PFSK-1 (cell line): ENCODE measurements at regions not wholly inside any gene's neighbourhood (a gene's known extent, or its start where the extent isn't known, plus 50 kb on each side); places are given as distances from the start of the nearest gene placed in this dataset.

Experiments
- POLR2AphosphoS5 ChIP-seq: IDR thresholded peaks from 2 replicates; pipeline ENCODE4 v1.6.1; 2012; ENCODE audit warnings: low read depth, mild to moderate bottlenecking, control low read depth, low read length, moderate library complexity
- SIN3A ChIP-seq: IDR thresholded peaks from 2 replicates; pipeline ENCODE4 v1.6.1; 2012; ENCODE audit warnings: mild to moderate bottlenecking, low read length, moderate library complexity, borderline replicate concordance; ENCODE audit not compliant: insufficient read depth
- TAF1 ChIP-seq: IDR thresholded peaks from 2 replicates; pipeline ENCODE4 v1.6.1; 2012; ENCODE audit warnings: low read length, control low read depth, borderline replicate concordance; ENCODE audit not compliant: insufficient read depth
- TF ChIP-seq, protein P1 (sequence below), 2 experiments: IDR thresholded peaks; 2 replicates each; pipeline versions ENCODE4 v1.6.1 to v1.8.0; 2011 to 2012; ENCODE audit warnings: low read depth in 2 of 2, low read length in 2 of 2, control low read depth in 1 of 2, inconsistent platforms in 1 of 2, mild to moderate bottlenecking in 1 of 2, moderate library complexity in 1 of 2; ENCODE audit not compliant: insufficient read depth in 1 of 2

DNA sequence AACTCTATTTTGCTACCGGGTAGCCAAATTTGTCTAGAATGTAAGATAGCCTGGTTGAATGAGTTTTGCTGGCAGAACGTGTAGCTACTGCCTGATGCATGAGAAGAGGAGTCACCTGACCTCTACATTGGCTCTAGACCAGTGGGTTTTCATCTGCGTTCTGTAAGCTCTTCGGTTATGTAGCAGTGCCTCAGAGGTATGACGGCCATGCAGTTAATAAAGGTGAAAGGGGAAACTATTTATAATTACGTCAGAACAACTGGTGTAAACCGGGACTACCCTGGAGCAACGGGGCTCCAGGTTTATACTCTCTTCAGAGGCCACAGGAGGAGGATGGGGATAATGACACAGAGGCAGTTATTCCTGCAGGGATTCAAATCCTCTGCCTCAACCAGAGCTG, 173.4 kb upstream of the KITLG start:
- TF ChIP-seq TAF1 (no peak), POLR2AphosphoS5 (no peak), SIN3A (no peak)
- TF ChIP-seq, protein P1, sequence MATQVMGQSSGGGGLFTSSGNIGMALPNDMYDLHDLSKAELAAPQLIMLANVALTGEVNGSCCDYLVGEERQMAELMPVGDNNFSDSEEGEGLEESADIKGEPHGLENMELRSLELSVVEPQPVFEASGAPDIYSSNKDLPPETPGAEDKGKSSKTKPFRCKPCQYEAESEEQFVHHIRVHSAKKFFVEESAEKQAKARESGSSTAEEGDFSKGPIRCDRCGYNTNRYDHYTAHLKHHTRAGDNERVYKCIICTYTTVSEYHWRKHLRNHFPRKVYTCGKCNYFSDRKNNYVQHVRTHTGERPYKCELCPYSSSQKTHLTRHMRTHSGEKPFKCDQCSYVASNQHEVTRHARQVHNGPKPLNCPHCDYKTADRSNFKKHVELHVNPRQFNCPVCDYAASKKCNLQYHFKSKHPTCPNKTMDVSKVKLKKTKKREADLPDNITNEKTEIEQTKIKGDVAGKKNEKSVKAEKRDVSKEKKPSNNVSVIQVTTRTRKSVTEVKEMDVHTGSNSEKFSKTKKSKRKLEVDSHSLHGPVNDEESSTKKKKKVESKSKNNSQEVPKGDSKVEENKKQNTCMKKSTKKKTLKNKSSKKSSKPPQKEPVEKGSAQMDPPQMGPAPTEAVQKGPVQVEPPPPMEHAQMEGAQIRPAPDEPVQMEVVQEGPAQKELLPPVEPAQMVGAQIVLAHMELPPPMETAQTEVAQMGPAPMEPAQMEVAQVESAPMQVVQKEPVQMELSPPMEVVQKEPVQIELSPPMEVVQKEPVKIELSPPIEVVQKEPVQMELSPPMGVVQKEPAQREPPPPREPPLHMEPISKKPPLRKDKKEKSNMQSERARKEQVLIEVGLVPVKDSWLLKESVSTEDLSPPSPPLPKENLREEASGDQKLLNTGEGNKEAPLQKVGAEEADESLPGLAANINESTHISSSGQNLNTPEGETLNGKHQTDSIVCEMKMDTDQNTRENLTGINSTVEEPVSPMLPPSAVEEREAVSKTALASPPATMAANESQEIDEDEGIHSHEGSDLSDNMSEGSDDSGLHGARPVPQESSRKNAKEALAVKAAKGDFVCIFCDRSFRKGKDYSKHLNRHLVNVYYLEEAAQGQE (IDR thresholded peaks at IDR 0.05; ENCODE audit: insufficient read depth in 1 of 2, low read depth in 2 of 2, low read length in 2 of 2): no peak
